Fibroblast of skin of left quadriceps (primary cell): ENCODE measurements at regions not wholly inside any gene's neighbourhood (a gene's known extent, or its start where the extent isn't known, plus 50 kb on each side); places are given as distances from the start of the nearest gene placed in this dataset.

ENCODE experiments used
- DNase-seq, 2 experiments: peaks; one replicate each; pipeline ENCODE4 v3.0.0-alpha.2; 2013; ENCODE audit warnings: low read depth in 2 of 2

GRCh38 chr11:115578275-115578674 lies 74.1 kb upstream of the CADM1 start:
- DNase-seq, result no peak

GRCh38 chr11:115577701-115578100 lies 73.5 kb upstream of the CADM1 start:
- no peak for DNase-seq

GRCh38 chr11:115576606-115577380 lies 72.6 kb upstream of the CADM1 start:
- DNase-seq, result no peak

GRCh38 chr11:115572551-115572950 lies 68.3 kb upstream of the CADM1 start:
- no peak for DNase-seq

GRCh38 chr11:115566180-115566764 lies 62.1 kb upstream of the CADM1 start:
- DNase-seq, result no peak

GRCh38 chr11:115564851-115565250 lies 60.6 kb upstream of the CADM1 start:
- DNase-seq, result no peak

- no peak for DNase-seq
Measured at GRCh38 chr11:115561116-115561515, 56.9 kb upstream of the CADM1 start.

- DNase-seq, result no peak
Measured at GRCh38 chr11:115558635-115559034, 54.4 kb upstream of the CADM1 start.

- DNase-seq, result no peak
Measured at GRCh38 chr11:115557681-115558080, 53.5 kb upstream of the CADM1 start.

- no peak for DNase-seq
Measured at GRCh38 chr11:115556984-115557383, 52.8 kb upstream of the CADM1 start.

GRCh38 chr11:115555336-115556090 lies 51.3 kb upstream of the CADM1 start:
- no peak for DNase-seq
